ENCODE measurements at regions not wholly inside any gene's neighbourhood (a gene's known extent, or its start where the extent isn't known, plus 50 kb on each side); places are given as distances from the start of the nearest gene placed in this dataset.
"Not testable (repeated sequence)": the region's sequence is repeated elsewhere in the genome, so short reads cannot be mapped to it uniquely, and the experiment has no call there.

DNA sequence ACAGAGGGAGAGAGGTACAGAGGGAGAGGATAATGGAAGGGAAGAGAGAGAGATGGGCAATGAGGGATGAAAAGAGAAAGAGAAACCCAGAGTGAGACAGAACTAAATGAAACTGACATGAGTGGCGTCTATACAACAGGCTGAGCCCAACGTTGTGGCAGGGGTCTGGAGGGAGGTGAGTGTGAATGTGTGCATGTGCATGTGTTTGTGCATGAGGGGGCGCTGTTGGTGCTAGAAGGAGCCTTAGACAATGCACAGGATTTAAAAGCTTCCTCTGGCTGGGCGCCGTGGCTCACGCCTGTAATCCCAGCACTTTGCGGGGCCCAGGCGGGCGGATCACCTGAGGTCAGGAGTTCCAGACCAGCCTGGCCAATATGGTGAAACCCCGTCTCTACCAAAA is 454.8 kb upstream of the CDH11 start:
- TF ChIP-seq FOXP2 (optimal IDR thresholded peaks at IDR 0.05; ENCODE audit: control extremely low read depth, extremely low read length, insufficient read depth) (no peak), EZH2 (IDR thresholded peaks at IDR 0.05) (no peak), POLR2AphosphoS5 (IDR thresholded peaks at IDR 0.05; ENCODE audit: borderline replicate concordance, low read depth, low read length) (no peak)
- no peak overlapping the region for H3K27ac ChIP-seq
- H3K9ac ChIP-seq (ENCODE audit: insufficient read length) = no peak overlapping the region
- no peak for DNase-seq (ENCODE audit: low read depth, low spot score)
- no peak overlapping the region for H3K4me3 ChIP-seq
- no peaks in the 10 kb centered on the region for H3K9me3 ChIP-seq (ENCODE audit: low read depth, low read length)
- no peaks in the 10 kb centered on the region for H3K36me3 ChIP-seq (ENCODE audit: insufficient read depth, low read length)

DNA sequence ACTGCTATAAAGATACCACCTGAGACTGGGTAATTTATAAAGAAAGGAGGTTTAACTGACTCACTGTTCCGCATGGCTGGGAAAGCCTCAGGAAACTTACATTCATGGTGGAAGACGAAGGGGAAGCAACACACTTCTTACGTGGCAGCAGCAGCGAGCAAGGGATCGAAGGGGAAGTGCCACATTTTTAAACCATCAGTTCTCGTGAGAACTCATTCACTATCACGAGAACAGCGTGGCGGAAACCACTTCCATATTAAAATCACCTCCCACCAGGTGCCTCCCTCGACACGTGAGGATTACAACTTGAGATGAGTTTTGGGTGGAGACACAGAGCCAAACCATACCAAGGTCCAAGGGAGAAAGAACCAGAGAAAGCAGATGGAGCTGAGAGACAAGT is 454.3 kb upstream of the CDH11 start:
- no peak for TF ChIP-seq FOXP2 (optimal IDR thresholded peaks at IDR 0.05; ENCODE audit: control extremely low read depth, extremely low read length, insufficient read depth)
- DNase-seq (ENCODE audit: low read depth, low spot score) = no peak
- no peaks in the 10 kb centered on the region for H3K9me3 ChIP-seq (ENCODE audit: low read depth, low read length)

DNA sequence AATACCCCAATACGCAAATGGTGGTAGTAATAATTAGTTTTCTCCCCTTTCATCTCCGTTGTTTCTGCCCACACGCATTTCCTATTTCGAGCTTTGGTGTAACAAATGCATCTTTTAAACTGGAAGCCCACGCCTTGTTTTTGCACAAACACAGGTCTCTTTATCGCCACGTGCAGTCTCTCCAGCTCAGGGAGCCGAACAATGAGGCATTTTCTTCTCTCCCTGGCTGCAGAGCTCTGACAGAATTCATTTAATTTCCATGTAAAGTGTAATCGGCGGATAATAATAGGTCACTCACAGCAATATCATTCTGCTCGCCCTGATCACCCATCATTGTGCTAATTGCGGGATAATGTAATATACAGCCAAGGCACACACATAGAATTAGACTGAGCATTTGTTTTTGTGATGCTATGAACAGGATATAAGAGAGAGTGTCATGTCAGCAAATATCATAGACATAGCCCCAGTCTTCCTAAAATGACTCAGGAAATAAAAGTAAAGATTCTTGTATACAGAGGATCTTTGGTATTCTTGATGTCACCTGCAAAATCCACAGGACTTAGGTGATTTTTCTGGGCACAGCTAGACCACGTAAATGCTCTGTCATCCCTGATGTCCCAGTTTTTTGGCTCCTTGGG is 452.6 kb upstream of the CDH11 start:
- no peak overlapping the region for H3K27ac ChIP-seq
- H3K36me3 ChIP-seq (ENCODE audit: insufficient read depth, low read length) = no peaks in the 10 kb centered on the region
- no peaks in the 10 kb centered on the region for H3K9me3 ChIP-seq (ENCODE audit: low read depth, low read length)
- TF ChIP-seq POLR2AphosphoS5 (IDR thresholded peaks at IDR 0.05; ENCODE audit: borderline replicate concordance, low read depth, low read length) (no peak), FOXP2 (optimal IDR thresholded peaks at IDR 0.05; ENCODE audit: control extremely low read depth, extremely low read length, insufficient read depth) (no peak), EZH2 (IDR thresholded peaks at IDR 0.05) (no peak)
- DNase-seq (ENCODE audit: low read depth, low spot score) = no peak
- no peak overlapping the region for H3K9ac ChIP-seq (ENCODE audit: insufficient read length)
- H3K4me3 ChIP-seq = no peak overlapping the region

More for the DNA sequence above, 454.3 kb upstream of the CDH11 start:
- Histone ChIP-seq H3K36me3 (ENCODE audit: insufficient read depth, low read length) (no peaks in the 10 kb centered on the region), H3K27ac (no peak overlapping the region), H3K9ac (ENCODE audit: insufficient read length) (no peak overlapping the region), H3K4me3 (no peak overlapping the region)

DNA sequence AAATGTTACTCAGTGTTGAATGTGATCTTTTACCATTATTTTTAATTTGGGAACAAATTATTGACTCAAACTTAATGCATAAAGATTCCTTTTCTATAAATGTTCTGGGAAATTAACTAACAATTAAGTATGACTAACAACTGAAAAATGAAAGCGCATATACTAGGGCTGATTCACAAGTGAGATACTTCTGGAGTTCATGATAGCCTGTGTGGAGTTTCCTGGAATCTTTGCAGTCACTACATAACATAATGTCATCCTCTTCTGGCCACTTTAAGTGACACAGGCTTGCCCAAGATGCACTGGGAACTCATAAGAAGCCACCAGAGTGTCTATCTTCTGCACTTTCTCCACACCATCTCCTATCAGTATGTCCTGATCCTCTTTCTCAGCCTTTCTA is 450.3 kb upstream of the CDH11 start:
- Histone ChIP-seq H3K36me3 (ENCODE audit: insufficient read depth, low read length) (no peaks in the 10 kb centered on the region), H3K27ac (no peak overlapping the region), H3K9ac (ENCODE audit: insufficient read length) (no peak overlapping the region), H3K9me3 (ENCODE audit: low read depth, low read length) (no peaks in the 10 kb centered on the region), H3K4me3 (no peak overlapping the region)
- no peak for TF ChIP-seq FOXP2 (optimal IDR thresholded peaks at IDR 0.05; ENCODE audit: control extremely low read depth, extremely low read length, insufficient read depth)
- no peak for TF ChIP-seq EZH2 (IDR thresholded peaks at IDR 0.05)
- no peak for TF ChIP-seq POLR2AphosphoS5 (IDR thresholded peaks at IDR 0.05; ENCODE audit: borderline replicate concordance, low read depth, low read length)
- DNase-seq (ENCODE audit: low read depth, low spot score) = no peak

DNA sequence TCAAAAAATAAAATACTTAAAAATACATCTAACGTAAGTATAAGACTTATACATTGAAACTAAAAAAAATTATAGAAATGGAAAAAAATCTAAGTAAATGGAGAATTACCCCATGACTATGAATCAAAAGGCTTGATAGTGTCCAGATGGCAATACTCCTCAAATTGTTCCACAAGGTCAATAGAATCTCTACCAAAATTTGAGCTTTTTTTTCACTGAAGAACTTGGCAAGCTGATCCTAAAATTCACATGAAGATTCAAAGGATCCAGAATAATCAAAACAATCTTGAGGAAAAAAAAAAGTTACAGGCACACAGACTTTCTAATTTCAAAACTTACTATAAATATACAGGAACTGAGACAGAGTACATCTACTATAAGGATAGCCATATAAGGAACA is 448.4 kb upstream of the CDH11 start:
- Histone ChIP-seq H3K4me3 (no peak overlapping the region), H3K9ac (ENCODE audit: insufficient read length) (no peak overlapping the region), H3K9me3 (ENCODE audit: low read depth, low read length) (no peaks in the 10 kb centered on the region), H3K36me3 (ENCODE audit: insufficient read depth, low read length) (no peaks in the 10 kb centered on the region), H3K27ac (no peak overlapping the region)
- DNase-seq (ENCODE audit: low read depth, low spot score) = no peak
- TF ChIP-seq POLR2AphosphoS5 (IDR thresholded peaks at IDR 0.05; ENCODE audit: borderline replicate concordance, low read depth, low read length) = no peak
- no peak for TF ChIP-seq EZH2 (IDR thresholded peaks at IDR 0.05)
- no peak for TF ChIP-seq FOXP2 (optimal IDR thresholded peaks at IDR 0.05; ENCODE audit: control extremely low read depth, extremely low read length, insufficient read depth)

DNA sequence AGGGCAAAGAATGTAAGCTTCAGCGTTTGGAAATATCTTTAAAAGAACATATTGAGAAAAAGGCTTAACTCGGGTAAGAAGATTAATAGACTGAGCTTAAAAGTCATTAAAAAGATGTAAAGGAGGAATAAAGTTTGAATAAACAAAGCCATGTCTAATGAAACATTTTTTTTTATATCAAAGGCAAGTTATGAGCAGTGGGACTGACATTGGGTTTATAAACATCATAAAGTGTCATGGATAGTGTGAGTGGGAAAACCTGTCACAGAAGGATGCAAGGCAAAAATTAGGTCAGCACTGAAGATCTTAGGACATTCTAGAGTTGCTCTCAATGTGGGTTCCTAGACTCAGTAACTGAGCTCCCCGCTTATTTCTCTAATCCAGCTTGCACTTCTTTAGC is 438.0 kb upstream of the CDH11 start:
- no peak overlapping the region for H3K4me3 ChIP-seq
- no peaks in the 10 kb centered on the region for H3K36me3 ChIP-seq (ENCODE audit: insufficient read depth, low read length)
- no peak for TF ChIP-seq EZH2 (IDR thresholded peaks at IDR 0.05)
- no peak for TF ChIP-seq FOXP2 (optimal IDR thresholded peaks at IDR 0.05; ENCODE audit: control extremely low read depth, extremely low read length, insufficient read depth)
- TF ChIP-seq POLR2AphosphoS5 (IDR thresholded peaks at IDR 0.05; ENCODE audit: borderline replicate concordance, low read depth, low read length) = no peak
- no peak for DNase-seq (ENCODE audit: low read depth, low spot score)
- no peaks in the 10 kb centered on the region for H3K9me3 ChIP-seq (ENCODE audit: low read depth, low read length)
- H3K27ac ChIP-seq = no peak overlapping the region
- H3K9ac ChIP-seq (ENCODE audit: insufficient read length) = no peak overlapping the region

DNA sequence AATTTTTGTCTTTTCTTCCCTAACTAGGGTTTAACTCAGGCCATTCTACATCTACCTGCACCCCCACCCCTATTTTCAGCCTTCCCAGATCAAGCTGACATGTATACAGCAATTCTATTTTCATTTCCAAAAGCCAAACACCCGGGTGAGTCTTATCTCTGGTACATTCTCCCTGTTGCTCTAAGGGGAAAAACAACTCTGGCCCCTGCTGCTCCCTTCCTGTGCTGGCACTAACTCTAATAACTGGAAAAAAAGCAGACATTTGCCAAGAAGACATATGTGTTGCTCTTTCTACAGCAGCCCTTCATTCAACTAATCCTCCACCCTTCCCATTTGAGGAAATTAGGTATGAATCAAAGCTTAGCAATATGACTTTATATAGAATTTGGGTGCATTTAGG is 427.8 kb upstream of the CDH11 start:
- not testable (repeated sequence) for DNase-seq (ENCODE audit: low read depth, low spot score); H3K4me3 ChIP-seq; H3K36me3 ChIP-seq (ENCODE audit: insufficient read depth, low read length); H3K9ac ChIP-seq (ENCODE audit: insufficient read length); H3K9me3 ChIP-seq (ENCODE audit: low read depth, low read length)
- H3K27ac ChIP-seq = peak overlapping the region; percentile 100

DNA sequence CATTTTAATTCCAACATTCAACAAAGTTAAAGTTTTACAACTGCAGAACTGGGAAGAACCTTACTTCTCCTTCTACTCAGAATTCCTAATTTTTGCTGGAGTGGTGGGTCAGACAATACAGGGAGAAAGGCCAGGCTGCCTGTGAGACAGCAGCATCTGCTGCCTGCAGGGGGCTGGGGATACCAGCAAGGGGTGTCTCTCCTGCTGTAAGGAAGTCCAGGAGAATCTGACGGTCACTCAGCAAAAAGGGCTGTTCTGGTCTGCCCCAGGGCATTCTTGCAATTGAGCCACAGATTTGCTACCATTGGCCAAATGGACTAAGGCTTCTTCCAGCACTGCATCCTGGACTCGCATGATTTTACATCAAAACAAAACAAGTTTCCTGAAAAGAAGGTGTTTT is 426.6 kb upstream of the CDH11 start:
- TF ChIP-seq FOXP2 (optimal IDR thresholded peaks at IDR 0.05; ENCODE audit: control extremely low read depth, extremely low read length, insufficient read depth) (no peak), EZH2 (IDR thresholded peaks at IDR 0.05) (no peak), POLR2AphosphoS5 (IDR thresholded peaks at IDR 0.05; ENCODE audit: borderline replicate concordance, low read depth, low read length) (no peak)
- Histone ChIP-seq H3K27ac (peak overlapping the region; percentile 100), H3K4me3 (peak overlapping the region; percentile 33; the same call in 1 of the 2 replicates), H3K36me3 (ENCODE audit: insufficient read depth, low read length) (no peaks in the 10 kb centered on the region), H3K9me3 (ENCODE audit: low read depth, low read length) (no peaks in the 10 kb centered on the region), H3K9ac (ENCODE audit: insufficient read length) (peak overlapping the region; percentile 66)
- no peak for DNase-seq (ENCODE audit: low read depth, low spot score)

DNA sequence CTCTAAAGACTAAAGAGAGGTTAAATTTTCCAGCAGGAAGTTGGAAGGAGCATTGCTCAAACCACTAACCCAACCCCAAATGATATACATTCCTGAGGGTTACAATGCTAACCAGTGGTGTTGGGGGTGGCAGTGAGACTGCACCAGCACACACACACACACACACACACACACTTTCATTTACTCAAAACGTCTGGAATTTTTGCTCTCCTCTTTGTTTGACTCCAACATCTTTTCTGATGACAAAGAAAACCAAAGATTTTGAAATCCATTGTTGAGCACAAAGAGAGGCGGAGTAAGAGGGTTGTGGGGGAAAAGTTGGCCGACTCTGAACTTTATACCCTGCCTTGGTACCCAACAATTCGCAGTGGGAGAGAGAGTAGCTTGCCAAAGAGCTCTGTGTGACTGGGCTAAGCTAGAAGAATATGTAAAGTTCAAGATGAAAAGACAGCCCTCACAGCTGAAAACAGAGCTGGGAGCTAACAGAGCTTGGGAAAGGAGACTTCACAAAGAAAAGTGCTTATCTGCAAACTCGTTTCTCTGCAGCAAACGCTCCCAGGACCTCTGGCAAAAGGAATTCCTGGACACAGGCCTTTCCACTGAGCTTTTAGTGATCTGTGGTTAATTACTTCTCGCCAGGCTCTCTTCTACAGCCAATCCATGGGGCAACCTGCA is 426.0 kb upstream of the CDH11 start:
- peak overlapping the region; percentile 66 for H3K9ac ChIP-seq (ENCODE audit: insufficient read length)
- peak overlapping the region; percentile 33; the same call in 1 of the 2 replicates for H3K4me3 ChIP-seq
- H3K9me3 ChIP-seq (ENCODE audit: low read depth, low read length) = no peaks in the 10 kb centered on the region
- no peak for DNase-seq (ENCODE audit: low read depth, low spot score)
- H3K36me3 ChIP-seq (ENCODE audit: insufficient read depth, low read length) = no peaks in the 10 kb centered on the region
- H3K27ac ChIP-seq = peak overlapping the region; percentile 100
- TF ChIP-seq EZH2 (IDR thresholded peaks at IDR 0.05) (no peak), POLR2AphosphoS5 (IDR thresholded peaks at IDR 0.05; ENCODE audit: borderline replicate concordance, low read depth, low read length) (no peak)
